Astrocyte (in vitro differentiated cells and primary cell): ENCODE measurements at regions not wholly inside any gene's neighbourhood (a gene's known extent, or its start where the extent isn't known, plus 50 kb on each side); places are given as distances from the start of the nearest gene placed in this dataset.

Experiments used
- DNase-seq: peaks from one replicate; pipeline ENCODE4 v3.0.0-alpha.2; 2010; ENCODE audit warnings: low read depth
- FAIRE-seq: peaks from 2 replicates; lab custom pipeline; 2011; peaks lifted over from hg19 to GRCh38; lab: Jason Lieb, UNC
- H2AFZ ChIP-seq: 2 replicates; pipeline ENCODE4 v1.6.0; 2012; ENCODE audit warnings: low read depth, low read length, inconsistent platforms
- H3K27ac ChIP-seq: 2 replicates; pipeline ENCODE4 v1.5.1; 2011; ENCODE audit warnings: low read depth, low read length, inconsistent platforms
- H3K27me3 ChIP-seq: 2 replicates; pipeline ENCODE4 v1.6.0; 2011; ENCODE audit warnings: low read length, inconsistent platforms; ENCODE audit not compliant: insufficient read depth
- H3K36me3 ChIP-seq: 2 replicates; pipeline ENCODE4 v1.5.1; 2011; ENCODE audit warnings: low read length, inconsistent platforms; ENCODE audit not compliant: insufficient read depth
- H3K4me1 ChIP-seq: 2 replicates; pipeline ENCODE4 v1.5.1; 2011; ENCODE audit warnings: low read length, inconsistent platforms; ENCODE audit not compliant: insufficient read depth
- H3K4me2 ChIP-seq: 2 replicates; pipeline ENCODE4 v1.6.0; 2012; ENCODE audit warnings: low read length, inconsistent platforms
- H3K4me3 ChIP-seq: 2 replicates; pipeline ENCODE4 v1.5.1; 2011; ENCODE audit warnings: low read depth, mild to moderate bottlenecking, low read length, inconsistent platforms; ENCODE audit not compliant: insufficient read depth
- H3K79me2 ChIP-seq: 2 replicates; pipeline ENCODE4 v1.6.0; 2012; ENCODE audit warnings: mild to moderate bottlenecking, low read length, inconsistent platforms; ENCODE audit not compliant: insufficient read depth
- H3K9ac ChIP-seq: 2 replicates; pipeline ENCODE4 v1.6.0; 2012; ENCODE audit warnings: mild to moderate bottlenecking, low read length, inconsistent platforms
- H3K9me3 ChIP-seq: 2 replicates; pipeline ENCODE4 v1.5.1; 2012; ENCODE audit warnings: low read depth, mild to moderate bottlenecking, low read length, inconsistent platforms; ENCODE audit not compliant: insufficient read depth
- H4K20me1 ChIP-seq: 2 replicates; pipeline ENCODE4 v1.6.0; 2012; ENCODE audit warnings: low read length, inconsistent platforms; ENCODE audit not compliant: insufficient read depth
- H3K27ac Mint-ChIP-seq: one replicate; pipeline ENCODE4 v1.8.0; 2021; ENCODE audit warnings: mild to moderate bottlenecking, mixed read lengths; ENCODE audit not compliant: unreplicated experiment
- H3K27me3 Mint-ChIP-seq: one replicate; pipeline ENCODE4 v1.8.0; 2021; ENCODE audit warnings: low read depth, mixed read lengths; ENCODE audit not compliant: unreplicated experiment
- H3K36me3 Mint-ChIP-seq: one replicate; pipeline ENCODE4 v1.8.0; 2021; ENCODE audit warnings: low read depth, mixed read lengths; ENCODE audit not compliant: unreplicated experiment
- H3K4me1 Mint-ChIP-seq: one replicate; pipeline ENCODE4 v1.8.0; 2021; ENCODE audit warnings: low read depth, mixed read lengths; ENCODE audit not compliant: unreplicated experiment
- H3K4me3 Mint-ChIP-seq: one replicate; pipeline ENCODE4 v1.8.0; 2021; ENCODE audit warnings: mild to moderate bottlenecking, moderate library complexity, mixed read lengths; ENCODE audit not compliant: unreplicated experiment
- H3K9me3 Mint-ChIP-seq: one replicate; pipeline ENCODE4 v1.8.0; 2021; ENCODE audit warnings: mild to moderate bottlenecking, mixed read lengths; ENCODE audit not compliant: unreplicated experiment
- EZH2 ChIP-seq: IDR thresholded peaks from 2 replicates; pipeline ENCODE4 v1.6.1; 2012; ENCODE audit warnings: mild to moderate bottlenecking, low read length, inconsistent platforms; ENCODE audit not compliant: insufficient read depth
- TF ChIP-seq, protein P1 (sequence below): IDR thresholded peaks from 2 replicates; pipeline ENCODE4 v1.5.1; 2011; ENCODE audit warnings: low read depth, mild to moderate bottlenecking, inconsistent platforms, low read length, moderate library complexity; ENCODE audit not compliant: insufficient read depth

DNA sequence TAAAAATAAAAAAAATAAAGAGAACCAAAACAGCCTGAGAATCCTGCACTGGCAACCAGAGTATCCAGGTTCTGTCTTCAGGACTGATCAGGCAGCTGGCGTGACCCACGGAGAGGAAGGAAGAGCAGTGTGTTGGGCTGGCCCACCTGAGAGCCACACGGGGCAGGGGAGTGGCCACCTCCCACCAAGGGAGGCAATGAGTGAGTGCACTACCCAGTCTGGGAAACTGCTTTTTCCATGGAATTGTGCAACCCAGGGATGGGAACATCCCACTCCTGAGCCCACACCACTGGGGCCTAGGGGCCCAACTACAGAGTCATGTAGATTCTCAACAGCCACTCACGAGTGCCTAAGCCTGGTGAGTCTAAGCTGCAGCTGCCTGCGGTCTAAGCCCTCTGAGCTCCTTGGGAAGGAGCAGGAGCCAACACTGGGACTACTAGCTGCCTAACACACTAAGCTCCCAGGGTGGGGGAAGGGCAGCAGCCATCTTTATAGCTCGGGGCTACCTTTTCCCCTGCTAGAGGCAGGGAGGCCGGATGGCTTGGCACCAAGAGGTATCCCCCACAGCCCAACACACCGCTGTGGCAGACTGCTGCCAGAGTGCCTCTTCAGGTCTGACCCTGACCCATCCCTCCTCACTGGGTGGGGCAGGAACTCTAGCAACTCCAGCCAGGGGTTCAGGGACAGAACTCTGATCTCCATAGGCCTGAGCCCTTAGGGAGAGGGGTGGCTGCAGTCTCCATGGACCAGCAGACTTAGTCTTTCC is 610.9 kb downstream of the RERGL start:
- Histone ChIP-seq H3K4me2 (no peak overlapping the region), H3K27ac (no peak overlapping the region), H3K4me3 (no peak overlapping the region), H3K9ac (no peak overlapping the region), H3K36me3 (no peaks in the 10 kb centered on the region), H2AFZ (no peak overlapping the region), H3K9me3 (peaks cover 5% of the 10 kb centered on the region), H3K79me2 (no peaks in the 10 kb centered on the region), H4K20me1 (no peaks in the 10 kb centered on the region), H3K4me1 (no peaks in the 10 kb centered on the region), H3K27me3 (no peaks in the 10 kb centered on the region)
- TF ChIP-seq EZH2, result no peak
- TF ChIP-seq, protein P1, sequence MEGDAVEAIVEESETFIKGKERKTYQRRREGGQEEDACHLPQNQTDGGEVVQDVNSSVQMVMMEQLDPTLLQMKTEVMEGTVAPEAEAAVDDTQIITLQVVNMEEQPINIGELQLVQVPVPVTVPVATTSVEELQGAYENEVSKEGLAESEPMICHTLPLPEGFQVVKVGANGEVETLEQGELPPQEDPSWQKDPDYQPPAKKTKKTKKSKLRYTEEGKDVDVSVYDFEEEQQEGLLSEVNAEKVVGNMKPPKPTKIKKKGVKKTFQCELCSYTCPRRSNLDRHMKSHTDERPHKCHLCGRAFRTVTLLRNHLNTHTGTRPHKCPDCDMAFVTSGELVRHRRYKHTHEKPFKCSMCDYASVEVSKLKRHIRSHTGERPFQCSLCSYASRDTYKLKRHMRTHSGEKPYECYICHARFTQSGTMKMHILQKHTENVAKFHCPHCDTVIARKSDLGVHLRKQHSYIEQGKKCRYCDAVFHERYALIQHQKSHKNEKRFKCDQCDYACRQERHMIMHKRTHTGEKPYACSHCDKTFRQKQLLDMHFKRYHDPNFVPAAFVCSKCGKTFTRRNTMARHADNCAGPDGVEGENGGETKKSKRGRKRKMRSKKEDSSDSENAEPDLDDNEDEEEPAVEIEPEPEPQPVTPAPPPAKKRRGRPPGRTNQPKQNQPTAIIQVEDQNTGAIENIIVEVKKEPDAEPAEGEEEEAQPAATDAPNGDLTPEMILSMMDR, result no peak
- H3K36me3 Mint-ChIP-seq, result no peaks in the 10 kb centered on the region
- DNase-seq (no peak), FAIRE-seq (no peak)
- no peaks in the 10 kb centered on the region for H3K9me3 Mint-ChIP-seq
- no peak overlapping the region for H3K27ac Mint-ChIP-seq
- H3K27me3 Mint-ChIP-seq, result no peaks in the 10 kb centered on the region
- H3K4me1 Mint-ChIP-seq, result no peaks in the 10 kb centered on the region
- H3K4me3 Mint-ChIP-seq, result no peak overlapping the region

DNA sequence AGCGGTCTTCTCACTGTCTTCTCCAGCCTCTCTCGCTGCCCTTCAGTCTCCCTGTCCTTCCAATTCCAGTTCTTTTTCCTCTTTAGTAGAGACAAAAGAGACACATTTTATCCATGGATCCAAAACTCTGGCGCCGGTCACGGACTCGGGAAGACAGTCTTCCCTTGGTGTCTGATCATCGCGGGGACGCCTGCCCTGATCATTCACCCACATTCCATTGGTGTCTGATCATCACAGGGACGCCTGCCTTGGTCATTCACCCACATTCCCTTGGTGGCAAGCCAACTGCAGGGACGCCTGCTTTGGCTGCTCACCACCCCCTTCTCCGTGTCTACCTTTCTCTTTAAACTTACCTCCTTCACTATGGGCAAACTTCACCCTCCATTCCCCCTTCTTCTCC is 619.5 kb downstream of the RERGL start:
- H3K4me1 ChIP-seq, result no peaks in the 10 kb centered on the region

More for the DNA sequence above, 619.5 kb downstream of the RERGL start:
- Histone ChIP-seq H3K4me2 (no peak overlapping the region), H3K79me2 (no peaks in the 10 kb centered on the region), H3K27ac (no peak overlapping the region), H2AFZ (no peak overlapping the region), H3K27me3 (no peaks in the 10 kb centered on the region), H3K9ac (no peak overlapping the region), H3K4me3 (no peak overlapping the region), H4K20me1 (no peaks in the 10 kb centered on the region), H3K36me3 (no peaks in the 10 kb centered on the region), H3K9me3 (no peaks in the 10 kb centered on the region)
- no peak for DNase-seq
- H3K36me3 Mint-ChIP-seq, result no peaks in the 10 kb centered on the region
- TF ChIP-seq, protein P1, result no peak
- no peak for TF ChIP-seq EZH2
- no peaks in the 10 kb centered on the region for H3K27me3 Mint-ChIP-seq
- H3K4me1 Mint-ChIP-seq, result no peaks in the 10 kb centered on the region
- no peak overlapping the region for H3K27ac Mint-ChIP-seq
- peaks cover 2% of the 10 kb centered on the region for H3K9me3 Mint-ChIP-seq
- FAIRE-seq, result no peak
- H3K4me3 Mint-ChIP-seq, result no peak overlapping the region
